ENCODE measurements at regions not wholly inside any gene's neighbourhood (a gene's known extent, or its start where the extent isn't known, plus 50 kb on each side); places are given as distances from the start of the nearest gene placed in this dataset.

- CTCF ChIA-PET = no interaction called here
- Mint-ChIP-seq H3K9me3 (peaks cover 2% of the 10 kb centered on the region), H3K4me1 (ENCODE audit: low read depth) (no peaks in the 10 kb centered on the region), H3K27me3 (no peaks in the 10 kb centered on the region), H3K36me3 (ENCODE audit: low read depth) (no peaks in the 10 kb centered on the region), H3K27ac (no peak overlapping the region), H3K4me3 (no peak overlapping the region)
- ATAC-seq (no peak), DNase-seq (no peak)
- no peak for TF ChIP-seq CTCF (IDR thresholded peaks at IDR 0.05)
- intact Hi-C loops (cut with micrococcal nuclease) = no loop called here
- POLR2A ChIA-PET = interaction anchor here (0.5 kb wide), 1 partner anchor 129 kb away, joined by 3 read pairs; no protein-coding TSS in a partner anchor
These were observed 176.5 kb downstream of the TAF11L14 start for GRCh38 chr5:17810734-17811133.

GRCh38 chr5:17813214-17813613 lies 179.0 kb downstream of the TAF11L14 start:
- POLR2A ChIA-PET = no interaction called here
- ATAC-seq (no peak), DNase-seq (no peak)
- no peak overlapping the region for H3K4me3 Mint-ChIP-seq
- intact Hi-C loops (cut with micrococcal nuclease) = no loop called here
- H3K9me3 Mint-ChIP-seq = peaks cover 2% of the 10 kb centered on the region
- H3K4me1 Mint-ChIP-seq (ENCODE audit: low read depth) = no peaks in the 10 kb centered on the region
- H3K27me3 Mint-ChIP-seq = no peaks in the 10 kb centered on the region
- H3K36me3 Mint-ChIP-seq (ENCODE audit: low read depth) = no peaks in the 10 kb centered on the region
- TF ChIP-seq CTCF (IDR thresholded peaks at IDR 0.05) = no peak
- no peak overlapping the region for H3K27ac Mint-ChIP-seq
- CTCF ChIA-PET = no interaction called here

GRCh38 chr5:17816505-17816904 lies 182.2 kb downstream of the TAF11L14 start:
- Mint-ChIP-seq H3K27me3 (no peaks in the 10 kb centered on the region), H3K4me1 (ENCODE audit: low read depth) (no peaks in the 10 kb centered on the region), H3K27ac (no peak overlapping the region), H3K36me3 (ENCODE audit: low read depth) (no peaks in the 10 kb centered on the region), H3K4me3 (no peak overlapping the region), H3K9me3 (peaks cover 7% of the 10 kb centered on the region)
- ChIA-PET POLR2A (no interaction called here), CTCF (no interaction called here)
- DNase-seq = no peak
- no peak for TF ChIP-seq CTCF (IDR thresholded peaks at IDR 0.05)
- intact Hi-C loops (cut with micrococcal nuclease) = no loop called here
- no peak for ATAC-seq

- no peaks in the 10 kb centered on the region for H3K36me3 Mint-ChIP-seq (ENCODE audit: low read depth)
- no peak for TF ChIP-seq CTCF (IDR thresholded peaks at IDR 0.05)
- POLR2A ChIA-PET = no interaction called here
- H3K27me3 Mint-ChIP-seq = no peaks in the 10 kb centered on the region
- no peak overlapping the region for H3K27ac Mint-ChIP-seq
- CTCF ChIA-PET = no interaction called here
- DNase-seq = no peak
- H3K9me3 Mint-ChIP-seq = peaks cover 7% of the 10 kb centered on the region
- no peak overlapping the region for H3K4me3 Mint-ChIP-seq
- H3K4me1 Mint-ChIP-seq (ENCODE audit: low read depth) = no peaks in the 10 kb centered on the region
- ATAC-seq = no peak
- intact Hi-C loops (cut with micrococcal nuclease) = no loop called here
These were observed 182.7 kb downstream of the TAF11L14 start for GRCh38 chr5:17816944-17817343.

- TF ChIP-seq CTCF (IDR thresholded peaks at IDR 0.05) = no peak
- H3K27ac Mint-ChIP-seq = no peak overlapping the region
- no peaks in the 10 kb centered on the region for H3K4me1 Mint-ChIP-seq (ENCODE audit: low read depth)
- ChIA-PET CTCF (no interaction called here), POLR2A (no interaction called here)
- H3K9me3 Mint-ChIP-seq = peaks cover 7% of the 10 kb centered on the region
- H3K27me3 Mint-ChIP-seq = no peaks in the 10 kb centered on the region
- no peak for DNase-seq
- no peak for ATAC-seq
- H3K36me3 Mint-ChIP-seq (ENCODE audit: low read depth) = no peaks in the 10 kb centered on the region
- H3K4me3 Mint-ChIP-seq = no peak overlapping the region
- intact Hi-C loops (cut with micrococcal nuclease) = no loop called here
These were observed 183.7 kb downstream of the TAF11L14 start for GRCh38 chr5:17817990-17818389.

Measured in activated CD8-positive, alpha-beta T cell treated with anti-CD3 and anti-CD28 coated beads for 36 hours (primary cell).